ENCODE measurements at regions not wholly inside any gene's neighbourhood (a gene's known extent, or its start where the extent isn't known, plus 50 kb on each side); places are given as distances from the start of the nearest gene placed in this dataset.

- Histone ChIP-seq H3K4ac (ENCODE audit: low read depth, low read length) (no peak overlapping the region), H3K27me3 (ENCODE audit: insufficient read depth, low read length) (no peaks in the 10 kb centered on the region), H4K91ac (ENCODE audit: insufficient read length, low read depth, low read length) (no peak overlapping the region), H3K23ac (ENCODE audit: insufficient read length, low read depth, low read length) (no peak overlapping the region), H4K8ac (replicated peaks; ENCODE audit: insufficient read length, low read depth, low read length) (no peak overlapping the region), H3K14ac (ENCODE audit: insufficient read depth, low read length) (no peak overlapping the region), H3K4me2 (ENCODE audit: insufficient read depth, insufficient read length, low read length) (no peak overlapping the region), H2AFZ (ENCODE audit: low read length) (no peak overlapping the region), H2BK20ac (ENCODE audit: low read depth, low read length, poor library complexity, severe bottlenecking) (no peak overlapping the region), H3K9ac (ENCODE audit: extremely low read depth, insufficient read length, low read length) (no peak overlapping the region), H2BK5ac (ENCODE audit: insufficient read length, low read length) (no peak overlapping the region), H3K27ac (ENCODE audit: insufficient read length, low read depth, low read length) (no peak overlapping the region), H3K79me2 (ENCODE audit: insufficient read depth, low read length) (no peaks in the 10 kb centered on the region), H2BK120ac (ENCODE audit: low read depth, low read length, poor library complexity, severe bottlenecking) (no peak overlapping the region), H4K20me1 (ENCODE audit: control insufficient read depth, insufficient read depth, insufficient read length) (no peaks in the 10 kb centered on the region), H3K79me1 (ENCODE audit: insufficient read depth, low read depth, low read length, poor library complexity, severe bottlenecking) (no peaks in the 10 kb centered on the region), H2AK5ac (ENCODE audit: insufficient read length, low read length) (no peak overlapping the region), H2BK15ac (ENCODE audit: low read depth, low read length) (no peak overlapping the region), H3K23me2 (ENCODE audit: insufficient read length, low read depth, low read length, poor library complexity, severe bottlenecking) (no peaks in the 10 kb centered on the region), H4K5ac (ENCODE audit: insufficient read length, low read depth, low read length) (no peak overlapping the region), H2BK12ac (ENCODE audit: insufficient read length, low read depth, low read length) (no peak overlapping the region), H3K56ac (ENCODE audit: insufficient read length, low read depth, low read length) (no peak overlapping the region), H3T11ph (ENCODE audit: low read length) (no peak overlapping the region), H3K4me1 (ENCODE audit: insufficient read depth, low read length) (peaks cover 4% of the 10 kb centered on the region; the same call in 1 of the 2 replicates), H3K18ac (ENCODE audit: insufficient read length, low read depth, low read length) (no peak overlapping the region), H3K9me3 (ENCODE audit: control insufficient read depth, low read depth, low read length) (no peaks in the 10 kb centered on the region)
- Mint-ChIP-seq H3K4me3 (no peak overlapping the region), H3K27ac (no peak overlapping the region), H3K36me3 (ENCODE audit: insufficient read depth in 1 of 3, low read depth in 3 of 3) (no peaks in the 10 kb centered on the region), H3K27me3 (ENCODE audit: low read depth) (no peaks in the 10 kb centered on the region), H3K4me1 (peaks cover 0 to 3% of the 10 kb centered on the region in 2 experiments; a peak in 1 of 4 replicates), H3K9me3 (no peaks in the 10 kb centered on the region; a peak in 1 of 5 replicates)
- WGBS (ENCODE audit: extremely low coverage, insufficient read length, low lambda C conversion rate), result no CpG with 5 or more reads among the region's 3 CpGs
- no peak for DNase-seq
- no peak for TF ChIP-seq CTCF (conservative IDR thresholded peaks at IDR 0.05)
These were observed 100.9 kb downstream of the FAS start for GRCh38 chr10:89091496-89091895.
